Peyer's patch (tissue), 4 donors: ENCODE measurements at regions not wholly inside any gene's neighbourhood (a gene's known extent, or its start where the extent isn't known, plus 50 kb on each side); places are given as distances from the start of the nearest gene placed in this dataset.

Experiments used
- CTCF ChIP-seq, 6 experiments: fragments of 450-650 bp in 4 of 6; fragments of 200-600 bp in 2 of 6; sonication (generic) in 1 of 6; IDR thresholded peaks; one replicate each; pipeline ENCODE4 v1.5.1; 2017 to 2019; ENCODE audit warnings: antibody characterized with exemption in 6 of 6, mild to moderate bottlenecking in 3 of 6, moderate library complexity in 1 of 6
- POLR2A ChIP-seq, 2 donors: fragments of 450-650 bp; IDR thresholded peaks; one replicate each; pipeline ENCODE4 v1.5.1; 2017; ENCODE audit warnings: antibody characterized with exemption in 2 of 2, mild to moderate bottlenecking in 2 of 2, moderate library complexity in 2 of 2

GRCh38 chr4:3615386-3616286 lies 83.4 kb upstream of the LRPAP1 start:
- TF ChIP-seq CTCF (IDR thresholded peaks at IDR 0.05), result no peak
- TF ChIP-seq POLR2A (IDR thresholded peaks at IDR 0.05), result no peak
